ENCODE measurements at regions not wholly inside any gene's neighbourhood (a gene's known extent, or its start where the extent isn't known, plus 50 kb on each side); places are given as distances from the start of the nearest gene placed in this dataset.

- Histone ChIP-seq H3K4me1 (ENCODE audit: control insufficient read depth, extremely low read depth, insufficient read depth, low read length) (no peaks in the 10 kb centered on the region), H4K20me1 (ENCODE audit: control insufficient read depth, extremely low read depth, insufficient read depth, low read length) (no peaks in the 10 kb centered on the region), H3K4me2 (ENCODE audit: extremely low read depth, insufficient read depth, low read length) (no peak overlapping the region), H3K9ac (ENCODE audit: insufficient read depth, low read length) (no peak overlapping the region), H3K79me2 (ENCODE audit: control insufficient read depth, insufficient read depth, low read length) (no peaks in the 10 kb centered on the region), H2AFZ (ENCODE audit: low read length) (no peak overlapping the region), H3K27ac (ENCODE audit: insufficient read depth, low read length) (no peak overlapping the region), H3K4me3 (replicated peaks in 1 of 4; ENCODE audit: control extremely low read depth in 1 of 4, insufficient read depth in 1 of 4, low read depth in 3 of 4, low read length in 4 of 4) (no peak overlapping the region), H3K36me3 (ENCODE audit: control insufficient read depth, insufficient read depth, low read length) (no peaks in the 10 kb centered on the region), H3K9me3 (ENCODE audit: control insufficient read depth, insufficient read depth, low read depth, low read length) (no peaks in the 10 kb centered on the region), H3K27me3 (ENCODE audit: control insufficient read depth, insufficient read depth, low read length) (no peaks in the 10 kb centered on the region)
- TF ChIP-seq CTCF (conservative IDR thresholded peaks at IDR 0.05 in 1 of 2, IDR thresholded peaks at IDR 0.05 in 1 of 2; ENCODE audit: low read depth in 1 of 2, low read length in 2 of 2), result no peak
- TF ChIP-seq EZH2 (IDR thresholded peaks at IDR 0.05; ENCODE audit: low read length, missing control alignments), result no peak
- DNase-seq (ENCODE audit: low read depth in 2 of 2), result no peak
Measured at GRCh38 chr2:239768907-239769553, 256.1 kb downstream of the NDUFA10 start.

- Histone ChIP-seq H2AFZ (ENCODE audit: low read length) (no peak overlapping the region), H3K27ac (ENCODE audit: insufficient read depth, low read length) (no peak overlapping the region), H3K36me3 (ENCODE audit: control insufficient read depth, insufficient read depth, low read length) (no peaks in the 10 kb centered on the region), H3K27me3 (ENCODE audit: control insufficient read depth, insufficient read depth, low read length) (no peaks in the 10 kb centered on the region), H3K9me3 (ENCODE audit: control insufficient read depth, insufficient read depth, low read depth, low read length) (no peaks in the 10 kb centered on the region), H3K79me2 (ENCODE audit: control insufficient read depth, insufficient read depth, low read length) (no peaks in the 10 kb centered on the region), H3K4me2 (ENCODE audit: extremely low read depth, insufficient read depth, low read length) (no peak overlapping the region), H4K20me1 (ENCODE audit: control insufficient read depth, extremely low read depth, insufficient read depth, low read length) (no peaks in the 10 kb centered on the region), H3K4me1 (ENCODE audit: control insufficient read depth, extremely low read depth, insufficient read depth, low read length) (no peaks in the 10 kb centered on the region), H3K9ac (ENCODE audit: insufficient read depth, low read length) (no peak overlapping the region), H3K4me3 (replicated peaks in 1 of 4; ENCODE audit: control extremely low read depth in 1 of 4, insufficient read depth in 1 of 4, low read depth in 3 of 4, low read length in 4 of 4) (no peak overlapping the region)
- no peak for DNase-seq (ENCODE audit: low read depth in 2 of 2)
- TF ChIP-seq CTCF (conservative IDR thresholded peaks at IDR 0.05 in 1 of 2, IDR thresholded peaks at IDR 0.05 in 1 of 2; ENCODE audit: low read depth in 1 of 2, low read length in 2 of 2), result no peak
- TF ChIP-seq EZH2 (IDR thresholded peaks at IDR 0.05; ENCODE audit: low read length, missing control alignments), result no peak
Measured at GRCh38 chr2:239768031-239768790, 256.9 kb downstream of the NDUFA10 start.

GRCh38 chr2:239767021-239767905 is 257.9 kb downstream of the NDUFA10 start:
- H3K4me2 ChIP-seq (ENCODE audit: extremely low read depth, insufficient read depth, low read length), result no peak overlapping the region
- no peaks in the 10 kb centered on the region for H3K4me1 ChIP-seq (ENCODE audit: control insufficient read depth, extremely low read depth, insufficient read depth, low read length)
- H3K4me3 ChIP-seq (replicated peaks in 1 of 4; ENCODE audit: control extremely low read depth in 1 of 4, insufficient read depth in 1 of 4, low read depth in 3 of 4, low read length in 4 of 4), result no peak overlapping the region
- no peak for DNase-seq (ENCODE audit: low read depth in 2 of 2)
- H3K9ac ChIP-seq (ENCODE audit: insufficient read depth, low read length), result no peak overlapping the region
- no peaks in the 10 kb centered on the region for H4K20me1 ChIP-seq (ENCODE audit: control insufficient read depth, extremely low read depth, insufficient read depth, low read length)
- no peak for TF ChIP-seq CTCF (conservative IDR thresholded peaks at IDR 0.05 in 1 of 2, IDR thresholded peaks at IDR 0.05 in 1 of 2; ENCODE audit: low read depth in 1 of 2, low read length in 2 of 2)
- no peak for TF ChIP-seq EZH2 (IDR thresholded peaks at IDR 0.05; ENCODE audit: low read length, missing control alignments)
- H3K27ac ChIP-seq (ENCODE audit: insufficient read depth, low read length), result no peak overlapping the region
- H3K36me3 ChIP-seq (ENCODE audit: control insufficient read depth, insufficient read depth, low read length), result no peaks in the 10 kb centered on the region
- no peaks in the 10 kb centered on the region for H3K79me2 ChIP-seq (ENCODE audit: control insufficient read depth, insufficient read depth, low read length)
- H3K27me3 ChIP-seq (ENCODE audit: control insufficient read depth, insufficient read depth, low read length), result no peaks in the 10 kb centered on the region
- no peak overlapping the region for H2AFZ ChIP-seq (ENCODE audit: low read length)
- no peaks in the 10 kb centered on the region for H3K9me3 ChIP-seq (ENCODE audit: control insufficient read depth, insufficient read depth, low read depth, low read length)
